Upper lobe of left lung (tissue), 6 donors: ENCODE measurements at regions not wholly inside any gene's neighbourhood (a gene's known extent, or its start where the extent isn't known, plus 50 kb on each side); places are given as distances from the start of the nearest gene placed in this dataset.
"Not testable (repeated sequence)": the region's sequence is repeated elsewhere in the genome, so short reads cannot be mapped to it uniquely, and the experiment has no call there.

Source experiments
- ATAC-seq, 2 donors: fragments of 200-7000 bp; cut with Tn5 transposase; one replicate each; pipeline ENCODE4 v1.9.1; 2022; ENCODE audit warnings: mild to moderate bottlenecking in 2 of 2, moderate library complexity in 2 of 2; ENCODE audit not compliant: low FRiP score in 2 of 2
- DNase-seq, 2 donors: peaks; one replicate each; pipeline ENCODE4 v3.0.0-alpha.2; 2019 to 2020
- H3K27ac ChIP-seq, 4 donors: fragments of 200-600 bp; sonication (generic); one replicate each; pipeline ENCODE4 v1.5.1; 2016 to 2019
- H3K27me3 ChIP-seq, 4 donors: fragments of 200-600 bp; sonication (generic); one replicate each; pipeline ENCODE4 v1.5.1; 2017 to 2019
- H3K36me3 ChIP-seq, 4 donors: fragments of 200-600 bp; sonication (generic); one replicate each; pipeline ENCODE4 v1.5.1; 2016 to 2019
- H3K4me1 ChIP-seq, 4 donors: fragments of 200-600 bp; sonication (generic); one replicate each; pipeline ENCODE4 v1.5.1; 2018 to 2019
- H3K4me3 ChIP-seq, 4 donors: fragments of 200-600 bp; sonication (generic); one replicate each; pipeline ENCODE4 v1.5.1; 2017 to 2019; ENCODE audit warnings: mild to moderate bottlenecking in 2 of 4, moderate library complexity in 1 of 4
- H3K9me3 ChIP-seq, 4 donors: fragments of 200-600 bp; sonication (generic); one replicate each; pipeline ENCODE4 v1.5.1; 2018 to 2019
- CTCF ChIP-seq, 6 experiments: fragments of 450-650 bp in 4 of 6; fragments of 200-600 bp in 2 of 6; sonication (generic) in 2 of 6; IDR thresholded peaks; one replicate each; pipeline ENCODE4 v1.5.1; 2016 to 2019; ENCODE audit warnings: antibody characterized with exemption in 6 of 6
- EP300 ChIP-seq, 4 donors: sonication (generic); formaldehyde crosslinking; IDR thresholded peaks; one replicate each; pipeline ENCODE4 v1.5.1; 2017; ENCODE audit warnings: antibody characterized with exemption in 4 of 4, control low read depth in 2 of 4
- POLR2A ChIP-seq, 4 donors: fragments of 450-650 bp; IDR thresholded peaks; one replicate each; pipeline ENCODE4 v1.5.1; 2016 to 2017; ENCODE audit warnings: antibody characterized with exemption in 4 of 4, mild to moderate bottlenecking in 2 of 4
- POLR2AphosphoS5 ChIP-seq, 2 donors: sonication (generic); formaldehyde crosslinking; IDR thresholded peaks; one replicate each; pipeline ENCODE4 v1.5.1; 2017; ENCODE audit warnings: antibody characterized with exemption in 2 of 2
- WGBS, 2 donors: methylation state at CpG; one replicate each; pipeline ENCODE4 v1.1.5; 2017 to 2018; 5-methylcytosine and 5-hydroxymethylcytosine counted together
- donor health status: DM: no; HTN: no; CAD: no; lungs with moderate emphysema.
- donor health status: DM: no; HTN: yes; CAD: no; lungs with severe emphysema.

GRCh38 chr15:38012894-38013293 lies 78.5 kb downstream of the TMCO5A start:
- WGBS, 2 donors, result 54 to 58% methylated on average over 1 of the region's 1 CpG
- Histone ChIP-seq H3K9me3 (no peaks in the 10 kb centered on the region), H3K4me1 (no peaks in the 10 kb centered on the region), H3K36me3 (no peaks in the 10 kb centered on the region), H3K27me3 (no peaks in the 10 kb centered on the region), H3K27ac (no peak overlapping the region), H3K4me3 (no peak overlapping the region)
- DNase-seq (no peak), ATAC-seq (no peak)
- TF ChIP-seq EP300 (IDR thresholded peaks at IDR 0.05) (no peak), POLR2A (IDR thresholded peaks at IDR 0.05) (no peak), POLR2AphosphoS5 (IDR thresholded peaks at IDR 0.05) (no peak), CTCF (IDR thresholded peaks at IDR 0.05) (no peak)

- TF ChIP-seq EP300 (IDR thresholded peaks at IDR 0.05) (peak in 1 of 4 donors; percentile 66), POLR2AphosphoS5 (IDR thresholded peaks at IDR 0.05) (no peak)
- Histone ChIP-seq H3K4me3 (no peak overlapping the region), H3K27me3 (no peaks in the 10 kb centered on the region), H3K9me3 (no peaks in the 10 kb centered on the region), H3K27ac (peak overlapping the region in 1 of 4 donors; percentile 27), H3K4me1 (no peaks in the 10 kb centered on the region), H3K36me3 (no peaks in the 10 kb centered on the region)
- ATAC-seq (peak in 1 of 2 donors; percentile 48), DNase-seq (peak in 1 of 2 donors; percentile 45)
- 82 to 95% methylated on average over 2 to 6 of the region's 6 CpGs for WGBS, 2 donors
Observed at GRCh38 chr15:38017721-38018120, 83.3 kb downstream of the TMCO5A start.

GRCh38 chr15:38019066-38019465 lies 84.6 kb downstream of the TMCO5A start:
- DNase-seq (no peak), ATAC-seq (no peak)
- no peaks in the 10 kb centered on the region for H3K27me3 ChIP-seq
- H3K9me3 ChIP-seq, result no peaks in the 10 kb centered on the region
- no peak overlapping the region for H3K27ac ChIP-seq
- H3K36me3 ChIP-seq, result no peaks in the 10 kb centered on the region
- no peak overlapping the region for H3K4me3 ChIP-seq
- TF ChIP-seq POLR2AphosphoS5 (IDR thresholded peaks at IDR 0.05) (no peak), EP300 (IDR thresholded peaks at IDR 0.05) (no peak), POLR2A (IDR thresholded peaks at IDR 0.05) (no peak), CTCF (IDR thresholded peaks at IDR 0.05) (no peak)
- no peaks in the 10 kb centered on the region for H3K4me1 ChIP-seq

GRCh38 chr15:38021259-38021658 lies 86.8 kb downstream of the TMCO5A start:
- Histone ChIP-seq H3K36me3 (no peaks in the 10 kb centered on the region), H3K4me1 (no peaks in the 10 kb centered on the region), H3K27me3 (no peaks in the 10 kb centered on the region), H3K4me3 (no peak overlapping the region), H3K27ac (no peak overlapping the region), H3K9me3 (no peaks in the 10 kb centered on the region)
- WGBS, 2 donors, result 88 to 100% methylated on average over 1 of the region's 1 CpG
- DNase-seq (no peak), ATAC-seq (no peak)
- no peak for TF ChIP-seq POLR2A (IDR thresholded peaks at IDR 0.05)
- TF ChIP-seq CTCF (IDR thresholded peaks at IDR 0.05), result no peak
- no peak for TF ChIP-seq EP300 (IDR thresholded peaks at IDR 0.05)
- TF ChIP-seq POLR2AphosphoS5 (IDR thresholded peaks at IDR 0.05), result no peak

- Histone ChIP-seq H3K36me3 (no peaks in the 10 kb centered on the region), H3K9me3 (no peaks in the 10 kb centered on the region), H3K27me3 (no peaks in the 10 kb centered on the region), H3K4me1 (no peaks in the 10 kb centered on the region), H3K4me3 (no peak overlapping the region), H3K27ac (no peak overlapping the region)
- WGBS, 2 donors, result 96 to 100% methylated on average over 2 of the region's 2 CpGs
- ATAC-seq, result no peak
- TF ChIP-seq CTCF (IDR thresholded peaks at IDR 0.05) (no peak), EP300 (IDR thresholded peaks at IDR 0.05) (no peak), POLR2AphosphoS5 (IDR thresholded peaks at IDR 0.05) (no peak), POLR2A (IDR thresholded peaks at IDR 0.05) (no peak)
- DNase-seq, result no peak
Observed at GRCh38 chr15:38024293-38025091, 90.1 kb downstream of the TMCO5A start.

- 93 to 100% methylated on average over 1 of the region's 1 CpG for WGBS, 2 donors
- H3K27me3 ChIP-seq, H3K36me3 ChIP-seq, ATAC-seq, H3K9me3 ChIP-seq, H3K4me1 ChIP-seq, H3K4me3 ChIP-seq, DNase-seq, H3K27ac ChIP-seq: not testable (repeated sequence)
Observed at GRCh38 chr15:38025656-38026055, 91.2 kb downstream of the TMCO5A start.
